ENCODE measurements at regions not wholly inside any gene's neighbourhood (a gene's known extent, or its start where the extent isn't known, plus 50 kb on each side); places are given as distances from the start of the nearest gene placed in this dataset.

DNA sequence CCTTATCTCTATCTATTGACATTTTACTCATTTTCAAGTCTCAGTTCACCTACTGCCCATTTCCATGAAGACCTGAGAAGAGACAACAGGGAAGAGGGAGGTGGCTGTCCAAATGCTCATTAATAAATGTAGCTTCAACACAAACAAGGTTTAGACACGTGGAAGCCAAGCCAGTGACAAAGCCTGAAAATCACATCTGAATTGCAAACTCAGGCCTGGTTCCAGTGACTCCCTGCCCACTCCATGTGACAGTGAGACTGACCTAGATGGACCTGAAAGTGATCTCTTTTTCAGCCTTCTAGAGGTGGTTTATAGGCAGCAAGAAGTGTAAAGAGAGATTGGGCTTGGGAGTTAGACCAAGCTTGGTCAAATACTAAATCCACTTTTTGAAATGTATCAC, 126.6 kb upstream of the BCL6 start:
- TF ChIP-seq CTCF (IDR thresholded peaks at IDR 0.05): no peak
- TF ChIP-seq EZH2 (IDR thresholded peaks at IDR 0.05; ENCODE audit: borderline replicate concordance, insufficient read depth, low read depth, low read length, poor library complexity, severe bottlenecking): no peak

Data from B cell (primary cell).